NB4 (cell line): ENCODE measurements at regions not wholly inside any gene's neighbourhood (a gene's known extent, or its start where the extent isn't known, plus 50 kb on each side); places are given as distances from the start of the nearest gene placed in this dataset.

Experiments used
- DNase-seq: peaks from one replicate; pipeline ENCODE4 v3.0.0; 2010; ENCODE audit warnings: low read depth
- H3K4me3 ChIP-seq: one replicate; pipeline ENCODE4 v1.5.1; 2011; ENCODE audit warnings: mild to moderate bottlenecking, low read depth, low read length, moderate library complexity
- CTCF ChIP-seq: IDR thresholded peaks from one replicate; pipeline ENCODE4 v1.5.1; 2012; ENCODE audit warnings: low read depth, low read length
- MYC ChIP-seq: IDR thresholded peaks from 2 replicates; pipeline ENCODE4 v1.6.1; 2011; ENCODE audit warnings: low read depth, low read length
- POLR2A ChIP-seq: IDR thresholded peaks from 2 replicates; pipeline ENCODE4 v1.6.1; 2011; ENCODE audit warnings: mild to moderate bottlenecking; ENCODE audit not compliant: insufficient read length; ENCODE audit errors: extremely low read depth
- TF ChIP-seq, protein P1 (sequence below): IDR thresholded peaks from 2 replicates; pipeline ENCODE4 v1.6.1; 2011; ENCODE audit warnings: low read depth, low read length

GRCh38 chr15:69627548-69628158 lies 175.0 kb downstream of the RPLP1 start:
- TF ChIP-seq, protein P1, sequence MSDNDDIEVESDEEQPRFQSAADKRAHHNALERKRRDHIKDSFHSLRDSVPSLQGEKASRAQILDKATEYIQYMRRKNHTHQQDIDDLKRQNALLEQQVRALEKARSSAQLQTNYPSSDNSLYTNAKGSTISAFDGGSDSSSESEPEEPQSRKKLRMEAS = no peak
- TF ChIP-seq MYC (no peak), POLR2A (no peak), CTCF (no peak)
- no peak for DNase-seq

DNA sequence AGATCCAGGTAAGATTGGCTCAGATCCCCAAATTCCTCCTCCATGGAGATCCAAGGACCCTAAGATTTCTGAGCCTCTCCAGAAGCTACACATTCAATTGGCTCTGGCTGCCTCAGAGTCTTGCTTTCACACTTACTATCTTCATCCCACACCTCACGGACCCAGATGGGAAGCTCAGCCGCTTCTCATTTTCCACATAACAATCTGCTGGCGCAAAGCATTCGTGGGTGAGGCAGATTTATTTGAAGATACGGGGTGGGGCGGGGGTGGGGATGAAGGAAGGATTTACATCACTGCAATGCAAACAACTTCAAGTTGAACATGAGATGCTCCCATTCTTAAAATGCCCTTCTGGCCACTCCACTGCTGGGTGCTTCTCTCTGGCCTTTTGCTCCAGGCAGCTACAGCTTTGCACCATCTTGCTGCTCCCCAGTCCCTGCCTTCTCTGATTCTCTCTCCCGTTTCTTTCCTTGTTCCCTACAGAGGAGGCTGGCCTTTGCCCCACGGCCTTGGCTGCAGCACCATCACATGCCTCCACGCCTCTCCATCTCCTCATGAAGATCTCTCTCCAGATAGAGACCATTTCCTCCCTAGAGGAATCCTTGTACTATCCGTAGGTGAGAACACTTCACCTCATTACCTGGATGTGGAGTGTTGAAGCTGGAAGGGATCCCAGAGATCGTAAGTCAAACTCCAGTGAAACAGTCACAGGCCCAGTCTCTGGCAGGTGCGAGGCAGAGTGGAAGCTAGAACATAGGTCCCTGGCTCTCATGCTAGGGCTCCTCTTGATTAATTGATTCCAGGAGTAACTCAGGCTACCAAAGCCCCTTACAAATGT lies 175.9 kb downstream of the RPLP1 start:
- no peak overlapping the region for H3K4me3 ChIP-seq
- TF ChIP-seq POLR2A (no peak), CTCF (no peak)
- DNase-seq = no peak

More at GRCh38 chr15:69627548-69628158, 175.0 kb downstream of the RPLP1 start:
- H3K4me3 ChIP-seq = no peak overlapping the region

- H3K4me3 ChIP-seq = no peak overlapping the region
- no peak for DNase-seq
- TF ChIP-seq MYC (no peak), CTCF (no peak)
- TF ChIP-seq, protein P1 = no peak
Measured at GRCh38 chr15:69629631-69630161, 177.1 kb downstream of the RPLP1 start.

GRCh38 chr15:69631005-69631404 lies 178.4 kb downstream of the RPLP1 start:
- TF ChIP-seq POLR2A (no peak), CTCF (no peak), MYC (no peak)
- H3K4me3 ChIP-seq = no peak overlapping the region
- no peak for DNase-seq

DNA sequence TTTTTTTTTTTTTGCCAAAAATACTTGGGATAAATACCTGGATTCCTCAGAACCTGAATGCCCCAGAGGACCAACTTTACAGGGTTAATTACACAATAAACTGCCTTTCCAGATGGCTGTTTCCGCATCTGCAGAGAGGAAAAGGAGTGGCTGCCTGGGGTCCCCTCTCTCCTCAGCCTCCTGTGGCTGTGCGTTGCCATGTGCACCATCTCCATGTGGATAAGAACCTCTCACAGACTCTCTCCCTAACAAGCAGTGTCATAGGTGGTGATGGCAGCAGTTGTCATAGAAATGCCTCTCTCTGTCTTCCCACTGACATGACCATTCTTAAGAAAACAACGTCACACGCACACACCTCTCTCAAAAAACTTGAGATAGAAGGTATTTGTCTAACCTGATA lies 179.4 kb downstream of the RPLP1 start:
- no peak for DNase-seq
- TF ChIP-seq MYC (no peak), CTCF (no peak), POLR2A (no peak)
- TF ChIP-seq, protein P1 = no peak
- H3K4me3 ChIP-seq = no peak overlapping the region
